ENCODE measurements at regions not wholly inside any gene's neighbourhood (a gene's known extent, or its start where the extent isn't known, plus 50 kb on each side); places are given as distances from the start of the nearest gene placed in this dataset.

- DNase-seq (ENCODE audit: low spot score): no peak
Measured at GRCh38 chr3:72490688-72491435, 357.4 kb downstream of the SHQ1 start.

GRCh38 chr3:72489901-72490300 lies 358.3 kb downstream of the SHQ1 start:
- DNase-seq (ENCODE audit: low spot score): no peak

- DNase-seq (ENCODE audit: low spot score): no peak
Measured at GRCh38 chr3:72488738-72489035, 359.6 kb downstream of the SHQ1 start.

- no peak for DNase-seq (ENCODE audit: low spot score)
Measured at GRCh38 chr3:72487946-72488737, 360.1 kb downstream of the SHQ1 start.

GRCh38 chr3:72487078-72487765 lies 361.0 kb downstream of the SHQ1 start:
- DNase-seq (ENCODE audit: low spot score): no peak

GRCh38 chr3:72485641-72486040 lies 362.6 kb downstream of the SHQ1 start:
- DNase-seq (ENCODE audit: low spot score): no peak

GRCh38 chr3:72483554-72484104 lies 364.6 kb downstream of the SHQ1 start:
- no peak for DNase-seq (ENCODE audit: low spot score)

- no peak for DNase-seq (ENCODE audit: low spot score)
Measured at GRCh38 chr3:72482589-72483321, 365.5 kb downstream of the SHQ1 start.

GRCh38 chr3:72481542-72481941 lies 366.7 kb downstream of the SHQ1 start:
- DNase-seq (ENCODE audit: low spot score): no peak

- no peak for DNase-seq (ENCODE audit: low spot score)
Measured at GRCh38 chr3:72480366-72480765, 367.9 kb downstream of the SHQ1 start.

- no peak for DNase-seq (ENCODE audit: low spot score)
Measured at GRCh38 chr3:72479651-72480215, 368.5 kb downstream of the SHQ1 start.

- no peak for DNase-seq (ENCODE audit: low spot score)
Measured at GRCh38 chr3:72476139-72476483, 372.1 kb downstream of the SHQ1 start.

GRCh38 chr3:72475258-72476138 lies 372.7 kb downstream of the SHQ1 start:
- no peak for DNase-seq (ENCODE audit: low spot score)

GRCh38 chr3:72474775-72475174 lies 373.5 kb downstream of the SHQ1 start:
- DNase-seq (ENCODE audit: low spot score): no peak

GRCh38 chr3:72473156-72473555 lies 375.1 kb downstream of the SHQ1 start:
- no peak for DNase-seq (ENCODE audit: low spot score)

GRCh38 chr3:72470904-72471417 lies 377.3 kb downstream of the SHQ1 start:
- DNase-seq (ENCODE audit: low spot score): no peak

- no peak for DNase-seq (ENCODE audit: low spot score)
Measured at GRCh38 chr3:72465853-72466252, 382.4 kb downstream of the SHQ1 start.

- DNase-seq (ENCODE audit: low spot score): no peak
Measured at GRCh38 chr3:72463083-72463482, 385.2 kb downstream of the SHQ1 start.

GRCh38 chr3:72462595-72463011 lies 385.6 kb downstream of the SHQ1 start:
- DNase-seq (ENCODE audit: low spot score): no peak

GRCh38 chr3:72461787-72462186 lies 386.5 kb downstream of the SHQ1 start:
- DNase-seq (ENCODE audit: low spot score): no peak
